ENCODE measurements at regions not wholly inside any gene's neighbourhood (a gene's known extent, or its start where the extent isn't known, plus 50 kb on each side); places are given as distances from the start of the nearest gene placed in this dataset.

DNA sequence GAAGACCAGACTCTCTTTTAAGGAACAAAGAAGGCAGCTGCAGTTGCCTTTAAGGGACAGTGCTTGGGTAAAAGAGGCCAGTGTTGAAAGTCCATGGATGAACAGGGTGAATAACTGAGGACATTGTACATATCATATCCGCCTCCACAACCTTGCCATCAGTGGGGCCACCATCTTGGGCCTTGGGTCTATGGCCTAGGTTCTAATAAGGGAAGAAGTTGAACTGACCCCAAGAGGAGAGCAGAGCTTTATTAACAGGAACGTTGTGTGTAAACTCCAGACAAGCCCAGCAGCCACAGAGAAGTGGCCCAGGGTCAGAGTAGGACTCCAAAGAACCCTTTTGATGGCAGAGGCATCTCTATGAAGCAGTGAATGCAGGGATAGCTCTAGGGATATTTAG is 332.8 kb downstream of the CYP26B1 start:
- H3K36me3 ChIP-seq (ENCODE audit: control insufficient read depth in 2 of 4, insufficient read depth in 4 of 4, low read length in 3 of 4): no peaks in the 10 kb centered on the region
- H4K5ac ChIP-seq (ENCODE audit: insufficient read length, low read depth, low read length): no peak overlapping the region
- no peak overlapping the region for H3K23ac ChIP-seq (ENCODE audit: insufficient read length)
- no peak overlapping the region for H3K27ac ChIP-seq (ENCODE audit: low read depth, low read length)
- no peaks in the 10 kb centered on the region for H3K9me3 ChIP-seq (ENCODE audit: insufficient read depth in 2 of 2, low read depth in 1 of 2, low read length in 1 of 2)
- H3K4ac ChIP-seq (replicated peaks; ENCODE audit: insufficient read length, low read depth, low read length): no peak overlapping the region
- no peak overlapping the region for H2BK20ac ChIP-seq (ENCODE audit: low read length)
- WGBS, 2 experiments (ENCODE audit: extremely low coverage in 1 of 2, insufficient coverage in 1 of 2, insufficient read length in 1 of 2, insufficient replicate concordance in 2 of 2, low coverage in 1 of 2, low lambda C conversion rate in 2 of 2, missing lambda C conversion rate in 1 of 2): 79% methylated on average over 2 of the region's 2 CpGs; no CpG with 5 or more reads in 1 of the 2 experiments
- CTCF ChIA-PET (ENCODE audit: partially characterized antibody): interaction anchor here (0.7 to 2.7 kb wide), 7 partner anchors 10 to 67 kb away, joined by 3 to 16 read pairs (median 4); no protein-coding TSS in a partner anchor
- H4K8ac ChIP-seq (ENCODE audit: extremely low read depth, insufficient read depth, low read length): no peak overlapping the region
- no peak overlapping the region for H2AK5ac ChIP-seq (ENCODE audit: low read depth, low read length)
- H2BK12ac ChIP-seq (ENCODE audit: low read depth, low read length): no peak overlapping the region
- no peaks in the 10 kb centered on the region for H3K79me2 ChIP-seq (ENCODE audit: control insufficient read depth in 1 of 2, insufficient read depth in 2 of 2, low read length in 2 of 2)
- no peak overlapping the region for H3K9ac ChIP-seq (replicated peaks in 1 of 4; ENCODE audit: extremely low read depth in 1 of 4, low read depth in 3 of 4, low read length in 3 of 4)
- H3K56ac ChIP-seq (replicated peaks; ENCODE audit: insufficient read length, low read depth, low read length): no peak overlapping the region
- no peaks in the 10 kb centered on the region for H4K20me1 ChIP-seq (replicated peaks in 1 of 2; ENCODE audit: control insufficient read depth in 1 of 2, insufficient read depth in 2 of 2, low read length in 2 of 2)
- H3K27me3 ChIP-seq (replicated peaks in 1 of 4; ENCODE audit: control insufficient read depth in 3 of 4, extremely low read depth in 1 of 4, insufficient read depth in 3 of 4, low read length in 3 of 4): no peaks in the 10 kb centered on the region
- H3K23me2 ChIP-seq (ENCODE audit: low read depth, low read length): no peaks in the 10 kb centered on the region
- POLR2A ChIA-PET (ENCODE audit: partially characterized antibody): interaction anchor here (1.2 kb wide), 1 partner anchor 20 kb away, joined by 3 read pairs; no protein-coding TSS in a partner anchor
- H2AFZ ChIP-seq (ENCODE audit: low read length): no peak overlapping the region
- H3K79me1 ChIP-seq (ENCODE audit: low read depth, low read length): no peaks in the 10 kb centered on the region
- no peak overlapping the region for H3K4me2 ChIP-seq (ENCODE audit: insufficient read depth in 1 of 2, low read depth in 2 of 2, low read length in 2 of 2)
- H3K18ac ChIP-seq (ENCODE audit: extremely low read depth, low read length): no peak overlapping the region
- TF ChIP-seq MAFK (IDR thresholded peaks at IDR 0.05; ENCODE audit: low read depth, low read length) (no peak), KDM5A (IDR thresholded peaks at IDR 0.05; ENCODE audit: low read length) (no peak), TBP (IDR thresholded peaks at IDR 0.05; ENCODE audit: low read depth, low read length) (no peak), ASH2L (IDR thresholded peaks at IDR 0.05; ENCODE audit: low read length) (no peak), FOSL1 (IDR thresholded peaks at IDR 0.05; ENCODE audit: insufficient read depth, low read depth, low read length) (no peak), GABPA (IDR thresholded peaks at IDR 0.05; ENCODE audit: borderline replicate concordance, insufficient read depth, low read length) (no peak), TCF12 (IDR thresholded peaks at IDR 0.05; ENCODE audit: low read depth, low read length) (no peak), NRF1 (IDR thresholded peaks at IDR 0.05; ENCODE audit: low read depth, low read length) (no peak)
- H2BK15ac ChIP-seq (ENCODE audit: low read length): no peak overlapping the region
- FAIRE-seq: no peak
- no peaks in the 10 kb centered on the region for H3K4me1 ChIP-seq (replicated peaks in 1 of 4; ENCODE audit: control insufficient read depth in 3 of 4, insufficient read depth in 4 of 4, low read length in 3 of 4)
- H4K91ac ChIP-seq (replicated peaks; ENCODE audit: insufficient read length, low read length): no peak overlapping the region
- H3K14ac ChIP-seq (ENCODE audit: insufficient read length): no peak overlapping the region
- H2BK5ac ChIP-seq (ENCODE audit: low read depth, low read length): no peak overlapping the region
- no peak for DNase-seq (ENCODE audit: low read depth in 1 of 2, low spot score in 2 of 2)
- no peak overlapping the region for H3K4me3 ChIP-seq (ENCODE audit: extremely low read depth in 1 of 4, insufficient read depth in 2 of 4, low read depth in 3 of 4, low read length in 4 of 4)
- H2BK120ac ChIP-seq (replicated peaks; ENCODE audit: low read depth, low read length): no peak overlapping the region
